ENCODE measurements at regions not wholly inside any gene's neighbourhood (a gene's known extent, or its start where the extent isn't known, plus 50 kb on each side); places are given as distances from the start of the nearest gene placed in this dataset.

DNA sequence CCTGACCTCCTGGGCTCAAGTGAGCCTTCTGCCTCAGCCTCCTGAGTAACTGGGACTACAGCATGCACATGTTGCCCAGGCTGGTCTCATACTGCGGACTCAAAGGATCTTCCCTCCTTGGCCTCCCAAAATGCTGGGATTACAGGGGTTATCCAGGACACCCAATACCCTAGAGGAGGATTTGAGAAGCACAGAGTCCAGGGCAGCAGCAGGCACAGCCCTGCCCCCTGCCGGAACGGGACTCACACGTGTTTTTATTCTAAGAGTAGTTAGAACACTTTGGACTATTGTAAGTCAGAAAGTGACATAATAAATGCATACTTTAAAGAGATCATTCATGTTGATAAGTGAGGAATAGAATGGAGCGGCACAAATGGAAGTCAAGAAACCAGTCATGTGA is 80.2 kb downstream of the C6orf118 start:
- Mint-ChIP-seq H3K4me1 (no peaks in the 10 kb centered on the region), H3K4me3 (no peak overlapping the region), H3K36me3 (ENCODE audit: low read depth) (no peaks in the 10 kb centered on the region), H3K27ac (no peak overlapping the region), H3K9me3 (peaks cover 17% of the 10 kb centered on the region), H3K27me3 (no peaks in the 10 kb centered on the region)
- ChIA-PET POLR2A (no interaction called here), CTCF (no interaction called here)
- DNase-seq: no peak

DNA sequence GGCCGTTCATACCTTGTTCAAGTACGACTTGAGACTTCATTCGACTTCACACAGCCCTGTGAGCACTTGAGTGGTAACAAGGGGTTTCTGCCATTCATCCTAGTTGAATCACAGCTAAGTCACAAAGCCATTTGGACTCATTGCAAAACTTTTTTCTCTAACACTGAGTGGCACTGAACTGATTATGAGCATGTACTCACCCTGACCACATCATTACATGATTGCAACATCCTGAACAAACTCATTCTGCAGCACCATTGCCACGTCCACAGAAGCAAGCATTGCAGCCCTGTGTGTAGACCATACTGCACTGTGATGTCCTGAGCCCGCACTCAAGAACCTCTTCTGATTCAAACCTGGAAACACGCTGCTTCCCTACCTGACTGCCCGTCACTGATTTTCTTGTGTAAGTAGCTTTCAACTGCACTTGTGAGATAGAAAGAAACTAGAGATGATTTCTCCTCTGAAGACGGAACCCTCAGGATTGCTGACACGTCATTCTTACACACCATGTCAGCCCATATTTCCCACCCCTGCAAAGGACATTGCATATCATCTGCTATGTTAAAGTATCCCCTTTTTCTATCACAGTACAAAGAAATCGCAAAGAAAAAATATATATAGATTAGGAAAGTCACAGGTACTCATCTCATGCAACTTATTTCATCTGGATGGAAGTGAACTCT is 81.6 kb downstream of the C6orf118 start:
- ChIA-PET CTCF (no interaction called here), POLR2A (no interaction called here)
- no peak overlapping the region for H3K4me3 Mint-ChIP-seq
- no peak for DNase-seq
- no peaks in the 10 kb centered on the region for H3K36me3 Mint-ChIP-seq (ENCODE audit: low read depth)
- H3K27me3 Mint-ChIP-seq: no peaks in the 10 kb centered on the region
- H3K27ac Mint-ChIP-seq: no peak overlapping the region
- peaks cover 21% of the 10 kb centered on the region for H3K9me3 Mint-ChIP-seq
- no peaks in the 10 kb centered on the region for H3K4me1 Mint-ChIP-seq

DNA sequence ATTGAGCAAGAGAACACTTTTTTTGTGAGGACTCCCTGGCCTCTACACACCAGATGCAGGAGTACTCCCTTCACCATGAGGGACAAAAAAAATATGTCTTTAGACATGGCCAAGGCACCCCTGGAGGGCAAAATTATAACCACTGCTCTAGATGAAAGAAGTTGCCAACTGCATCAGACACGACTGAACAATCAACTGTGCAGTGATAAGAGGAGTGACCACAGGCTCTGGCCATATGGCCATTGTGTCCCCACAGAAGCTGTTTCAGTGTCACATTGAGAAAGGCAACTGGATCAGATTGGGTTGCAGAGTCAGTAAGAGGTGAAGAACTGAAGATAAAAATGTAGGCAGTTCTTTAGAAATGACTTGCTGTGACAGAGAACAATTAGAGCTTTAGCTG is 85.7 kb downstream of the C6orf118 start:
- Mint-ChIP-seq H3K4me1 (no peaks in the 10 kb centered on the region), H3K27ac (no peak overlapping the region), H3K4me3 (no peak overlapping the region), H3K27me3 (no peaks in the 10 kb centered on the region), H3K9me3 (peaks cover 14% of the 10 kb centered on the region), H3K36me3 (ENCODE audit: low read depth) (no peaks in the 10 kb centered on the region)
- POLR2A ChIA-PET: no interaction called here
- no peak for DNase-seq
- CTCF ChIA-PET: no interaction called here

DNA sequence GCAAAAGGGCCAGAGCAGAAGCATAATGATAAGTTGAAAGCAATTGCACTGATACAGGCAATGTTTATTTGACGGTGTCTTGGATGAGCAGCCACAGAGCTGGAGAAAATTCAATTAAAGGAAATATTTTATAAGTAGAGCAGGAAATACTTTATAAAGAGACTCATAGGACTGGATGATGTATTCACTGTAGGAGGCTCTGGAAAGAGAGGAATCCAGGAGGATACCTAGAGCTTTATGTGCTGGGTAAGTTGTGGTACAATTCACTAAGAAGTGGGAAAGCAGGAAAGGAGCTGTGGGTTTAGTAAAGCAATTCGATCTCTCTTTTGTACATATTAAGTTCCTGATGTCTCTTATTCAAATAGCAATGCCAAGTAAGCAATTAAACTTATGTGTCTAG is 86.3 kb downstream of the C6orf118 start:
- H3K36me3 Mint-ChIP-seq (ENCODE audit: low read depth): no peaks in the 10 kb centered on the region
- H3K27me3 Mint-ChIP-seq: no peaks in the 10 kb centered on the region
- H3K27ac Mint-ChIP-seq: no peak overlapping the region
- CTCF ChIA-PET: no interaction called here
- H3K4me3 Mint-ChIP-seq: no peak overlapping the region
- no peak for DNase-seq
- H3K4me1 Mint-ChIP-seq: no peaks in the 10 kb centered on the region
- POLR2A ChIA-PET: no interaction called here
- H3K9me3 Mint-ChIP-seq: peaks cover 14% of the 10 kb centered on the region

DNA sequence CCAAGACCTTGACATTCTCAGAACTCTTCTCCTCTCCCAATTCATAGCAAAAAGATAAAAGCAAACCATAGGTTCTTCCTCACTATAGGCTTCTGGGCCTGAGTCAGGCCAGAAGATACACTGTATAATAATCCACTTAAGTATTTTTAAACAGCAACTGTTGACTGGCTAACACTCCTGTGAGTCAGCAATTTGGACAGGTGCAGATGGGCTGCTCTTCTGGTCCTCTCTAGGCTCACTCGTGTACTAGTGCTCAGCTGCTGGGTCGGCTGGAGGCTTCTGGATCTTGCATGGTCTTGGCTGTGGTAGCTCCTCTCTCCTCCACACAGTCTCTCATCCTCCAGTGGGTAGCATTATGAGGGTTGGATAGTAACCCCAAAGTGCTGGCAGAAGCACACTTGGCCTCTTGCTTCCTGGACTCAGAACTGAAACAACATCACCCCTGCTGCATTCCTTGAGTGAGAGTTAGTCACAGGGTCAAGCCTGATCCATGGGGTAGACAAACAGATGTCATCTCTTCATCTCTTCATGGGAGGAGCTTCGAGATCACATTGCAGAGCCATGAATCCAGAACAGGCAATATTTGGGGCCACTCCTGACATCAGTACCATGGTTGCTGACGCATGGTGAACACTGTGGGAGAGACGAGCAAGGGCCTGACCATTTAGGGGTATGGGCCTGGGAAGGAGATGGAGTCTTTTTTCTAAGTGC is 86.9 kb downstream of the C6orf118 start:
- POLR2A ChIA-PET: no interaction called here
- Mint-ChIP-seq H3K4me3 (no peak overlapping the region), H3K27ac (no peak overlapping the region), H3K9me3 (peaks cover 14% of the 10 kb centered on the region), H3K4me1 (no peaks in the 10 kb centered on the region), H3K27me3 (no peaks in the 10 kb centered on the region), H3K36me3 (ENCODE audit: low read depth) (no peaks in the 10 kb centered on the region)
- CTCF ChIA-PET: no interaction called here
- DNase-seq: no peak

DNA sequence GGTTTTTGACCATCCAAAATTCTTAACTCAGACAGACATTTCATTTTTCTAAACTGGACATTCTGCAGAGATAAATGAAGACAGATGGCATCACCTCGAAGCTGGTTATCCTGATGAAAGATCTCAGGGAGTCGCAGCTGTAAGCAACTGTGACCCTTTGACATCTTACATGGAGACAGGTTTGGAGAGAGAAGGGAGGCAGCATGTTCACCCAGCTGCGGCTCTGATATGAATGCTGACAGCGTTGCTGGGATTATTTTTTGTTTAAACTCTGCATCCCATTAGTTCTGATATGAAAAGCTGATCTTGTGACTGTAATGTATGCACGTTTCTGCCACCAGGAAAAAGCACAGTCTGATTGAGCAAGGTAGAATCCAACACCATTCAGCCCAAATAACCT is 89.4 kb downstream of the C6orf118 start:
- DNase-seq: no peak
- POLR2A ChIA-PET: no interaction called here
- H3K27me3 Mint-ChIP-seq: no peaks in the 10 kb centered on the region
- H3K9me3 Mint-ChIP-seq: peaks cover 4% of the 10 kb centered on the region
- H3K36me3 Mint-ChIP-seq (ENCODE audit: low read depth): no peaks in the 10 kb centered on the region
- H3K27ac Mint-ChIP-seq: no peak overlapping the region
- no peak overlapping the region for H3K4me3 Mint-ChIP-seq
- CTCF ChIA-PET: no interaction called here
- no peaks in the 10 kb centered on the region for H3K4me1 Mint-ChIP-seq

DNA sequence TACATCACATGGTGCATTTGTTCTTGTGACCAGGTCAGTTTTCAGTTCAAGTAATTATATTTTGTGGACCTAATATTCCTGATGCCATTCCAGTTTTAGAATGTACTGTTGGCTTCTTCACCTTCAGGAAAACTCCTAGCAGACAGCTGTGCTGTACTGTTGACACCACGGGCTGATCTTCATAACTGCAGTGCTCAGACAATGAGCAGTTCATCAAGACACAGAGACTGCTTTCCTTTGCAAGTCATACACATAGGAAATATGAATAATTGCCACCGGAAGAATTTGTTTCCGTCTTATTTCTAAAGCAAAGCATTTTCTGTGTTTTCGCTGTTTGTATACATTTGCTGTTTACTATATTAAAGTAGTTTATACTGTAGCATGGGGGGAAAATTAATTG is 89.8 kb downstream of the C6orf118 start:
- CTCF ChIA-PET: no interaction called here
- H3K9me3 Mint-ChIP-seq: peaks cover 4% of the 10 kb centered on the region
- H3K4me3 Mint-ChIP-seq: no peak overlapping the region
- no peaks in the 10 kb centered on the region for H3K4me1 Mint-ChIP-seq
- no peaks in the 10 kb centered on the region for H3K27me3 Mint-ChIP-seq
- no peak overlapping the region for H3K27ac Mint-ChIP-seq
- H3K36me3 Mint-ChIP-seq (ENCODE audit: low read depth): no peaks in the 10 kb centered on the region
- POLR2A ChIA-PET: no interaction called here
- DNase-seq: no peak

DNA sequence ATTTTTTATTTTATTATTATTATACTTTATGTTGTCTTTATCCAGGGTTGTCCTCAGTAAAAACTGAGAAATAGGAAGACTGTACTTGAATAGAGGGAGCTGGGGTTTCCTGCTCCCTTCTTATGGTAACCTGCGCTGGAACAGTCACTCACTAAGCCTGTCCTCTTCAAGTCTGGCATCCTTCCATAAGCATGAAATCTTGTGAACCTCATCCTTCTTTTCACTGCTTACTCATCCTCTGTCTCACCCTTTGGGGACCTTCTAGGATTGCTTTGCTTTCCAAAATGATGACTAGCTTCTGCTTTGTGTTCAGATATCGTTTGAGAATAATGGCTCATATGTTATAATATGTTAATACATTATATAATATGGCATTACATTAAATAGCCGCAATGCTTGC is 90.6 kb downstream of the C6orf118 start:
- H3K4me1 Mint-ChIP-seq: no peaks in the 10 kb centered on the region
- no peaks in the 10 kb centered on the region for H3K27me3 Mint-ChIP-seq
- H3K27ac Mint-ChIP-seq: no peak overlapping the region
- POLR2A ChIA-PET: no interaction called here
- no peaks in the 10 kb centered on the region for H3K36me3 Mint-ChIP-seq (ENCODE audit: low read depth)
- no peak overlapping the region for H3K4me3 Mint-ChIP-seq
- peaks cover 4% of the 10 kb centered on the region for H3K9me3 Mint-ChIP-seq
- DNase-seq: no peak
- CTCF ChIA-PET: no interaction called here

DNA sequence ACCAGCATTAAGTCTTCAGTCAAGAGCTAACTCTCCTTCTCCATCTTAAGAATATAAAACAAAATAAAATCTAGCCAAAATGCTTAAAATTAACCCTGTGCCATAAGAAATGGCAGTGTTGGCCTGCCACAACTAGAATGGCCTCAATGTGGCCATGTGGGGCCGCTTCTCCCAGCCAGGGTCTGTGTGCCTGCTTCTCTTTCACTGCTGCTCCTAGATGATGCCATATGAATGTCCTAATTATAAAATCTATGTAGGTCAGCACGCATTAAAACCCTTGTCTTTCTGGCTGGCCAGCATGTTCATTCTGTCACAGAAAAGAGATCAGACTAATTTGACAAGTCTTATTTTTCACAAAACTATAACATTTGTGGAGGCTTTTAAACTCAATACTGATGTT is 102.6 kb downstream of the C6orf118 start:
- CTCF ChIA-PET: no interaction called here
- POLR2A ChIA-PET: no interaction called here
- no peaks in the 10 kb centered on the region for H3K4me1 Mint-ChIP-seq
- DNase-seq: no peak
- no peak overlapping the region for H3K4me3 Mint-ChIP-seq
- no peaks in the 10 kb centered on the region for H3K36me3 Mint-ChIP-seq (ENCODE audit: low read depth)
- no peaks in the 10 kb centered on the region for H3K27me3 Mint-ChIP-seq
- H3K9me3 Mint-ChIP-seq: peaks cover 5% of the 10 kb centered on the region
- no peak overlapping the region for H3K27ac Mint-ChIP-seq

DNA sequence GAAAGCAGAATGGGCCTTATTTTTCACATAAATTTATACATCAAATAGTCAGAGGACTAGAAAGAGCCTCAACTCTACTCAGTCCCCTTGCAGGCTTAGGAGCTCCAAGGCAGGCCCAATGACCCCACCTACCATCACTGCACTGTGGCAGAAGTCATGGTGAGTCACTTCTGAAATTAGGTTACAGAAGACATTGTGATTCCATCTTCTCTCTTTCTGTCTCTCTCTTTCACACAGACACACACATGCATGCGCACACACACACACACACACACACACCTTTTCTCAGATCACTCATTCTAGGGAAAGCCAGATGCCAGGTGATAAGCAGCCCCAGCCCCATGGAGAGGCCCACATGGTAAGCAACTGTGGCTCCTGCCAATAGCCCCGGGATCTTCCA is 103.8 kb downstream of the C6orf118 start:
- Mint-ChIP-seq H3K27me3 (no peaks in the 10 kb centered on the region), H3K36me3 (ENCODE audit: low read depth) (no peaks in the 10 kb centered on the region), H3K27ac (no peak overlapping the region), H3K9me3 (peaks cover 5% of the 10 kb centered on the region), H3K4me1 (no peaks in the 10 kb centered on the region), H3K4me3 (no peak overlapping the region)
- CTCF ChIA-PET: no interaction called here
- POLR2A ChIA-PET: no interaction called here
- no peak for DNase-seq

DNA sequence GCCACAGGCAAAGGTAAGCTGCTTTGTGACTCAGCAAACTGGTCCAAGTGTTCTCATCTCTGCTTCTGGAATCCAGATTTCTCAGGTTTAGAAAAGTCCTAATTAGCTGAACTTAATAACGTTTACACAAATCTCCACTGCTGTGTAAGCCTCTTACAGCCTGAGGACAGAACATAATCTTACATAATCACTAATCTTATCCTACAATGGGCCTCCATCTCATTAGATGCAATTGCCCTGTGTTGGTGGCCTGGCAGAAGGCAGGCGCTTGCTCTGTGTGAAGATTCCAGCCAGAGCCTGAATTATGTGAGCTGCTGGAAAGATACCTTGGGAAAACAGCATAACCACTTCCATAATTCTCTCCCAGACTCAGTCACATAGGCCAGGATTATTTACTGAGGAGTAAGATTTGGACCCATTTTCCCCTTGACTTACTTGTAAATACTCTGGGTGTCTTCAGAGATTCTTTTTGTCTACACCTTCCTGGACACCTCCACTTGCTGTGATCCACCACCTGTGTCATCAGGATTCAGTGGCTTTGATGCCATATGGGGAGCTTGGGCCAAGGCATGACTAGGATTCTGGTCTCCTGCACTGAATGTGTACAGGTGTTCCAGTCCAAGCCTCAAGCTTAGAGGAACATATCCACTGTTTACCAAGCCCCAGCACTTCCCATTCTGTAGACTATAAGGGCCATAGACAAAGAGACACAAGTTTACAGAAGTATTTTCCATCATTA is 104.4 kb downstream of the C6orf118 start:
- DNase-seq: no peak
- no peak overlapping the region for H3K4me3 Mint-ChIP-seq
- peaks cover 5% of the 10 kb centered on the region for H3K9me3 Mint-ChIP-seq
- no peaks in the 10 kb centered on the region for H3K36me3 Mint-ChIP-seq (ENCODE audit: low read depth)
- no peaks in the 10 kb centered on the region for H3K4me1 Mint-ChIP-seq
- CTCF ChIA-PET: no interaction called here
- POLR2A ChIA-PET: no interaction called here
- H3K27me3 Mint-ChIP-seq: no peaks in the 10 kb centered on the region
- H3K27ac Mint-ChIP-seq: no peak overlapping the region

DNA sequence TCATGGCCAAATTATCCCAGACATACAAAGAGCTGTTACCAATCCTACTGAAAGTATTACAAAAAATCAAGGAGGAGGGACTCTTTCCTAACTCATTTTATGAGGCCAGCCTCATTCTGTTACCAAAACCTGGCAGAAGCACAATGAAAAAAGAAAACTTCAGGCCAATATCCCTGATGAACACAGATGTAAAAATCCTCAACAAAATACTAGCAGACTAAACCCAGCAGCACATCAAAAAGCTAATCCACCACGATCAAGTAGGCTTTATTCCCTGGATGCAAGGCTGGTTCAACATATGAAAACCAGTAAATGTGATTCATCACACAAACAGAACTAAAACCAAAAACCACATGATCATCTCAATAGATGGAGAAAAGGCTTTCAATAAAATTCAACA is 109.2 kb downstream of the C6orf118 start:
- Mint-ChIP-seq H3K27ac (no peak overlapping the region), H3K4me3 (no peak overlapping the region), H3K36me3 (ENCODE audit: low read depth) (no peaks in the 10 kb centered on the region), H3K27me3 (no peaks in the 10 kb centered on the region), H3K4me1 (no peaks in the 10 kb centered on the region), H3K9me3 (peaks cover 8% of the 10 kb centered on the region)
- ChIA-PET POLR2A (no interaction called here), CTCF (no interaction called here)
- DNase-seq: no peak

DNA sequence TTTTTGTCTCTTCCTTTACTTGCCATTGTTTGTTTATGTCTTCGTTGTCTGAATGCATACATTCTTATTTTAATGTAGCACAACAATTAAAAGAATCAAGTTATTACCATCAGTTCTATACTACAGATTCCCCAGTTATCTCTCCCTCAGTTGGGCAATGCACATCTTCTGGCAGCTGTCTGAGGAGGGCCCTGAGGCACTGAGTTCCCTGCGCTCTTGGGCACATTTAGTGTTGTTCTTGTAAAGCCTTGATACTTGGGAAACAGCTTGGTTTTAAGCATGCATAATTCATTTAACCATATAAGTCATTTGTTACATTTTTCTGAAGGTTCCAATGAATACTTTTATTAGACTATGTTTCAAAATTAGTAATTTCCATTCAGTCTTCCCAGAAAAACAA is 117.9 kb downstream of the C6orf118 start:
- no peaks in the 10 kb centered on the region for H3K4me1 Mint-ChIP-seq
- no peak for DNase-seq

More for the DNA sequence above, 117.9 kb downstream of the C6orf118 start:
- Mint-ChIP-seq H3K27ac (no peak overlapping the region), H3K27me3 (no peaks in the 10 kb centered on the region), H3K4me3 (no peak overlapping the region), H3K9me3 (peaks cover 3% of the 10 kb centered on the region), H3K36me3 (ENCODE audit: low read depth) (no peaks in the 10 kb centered on the region)
- CTCF ChIA-PET: no interaction called here
- POLR2A ChIA-PET: no interaction called here
